Activated T-helper 17 cell treated with anti-CD3 and anti-CD28 coated beads, Interleukin-2, amount 50 U/mL, for 72 hours (primary cell): ENCODE measurements at regions not wholly inside any gene's neighbourhood (a gene's known extent, or its start where the extent isn't known, plus 50 kb on each side); places are given as distances from the start of the nearest gene placed in this dataset.

Experiments used
- ATAC-seq: fragments of 150-1000 bp; cut with Tn5 transposase; replicated peaks from 2 replicates; pipeline ENCODE4 v1.10.0; 2021; ENCODE audit warnings: mild to moderate bottlenecking, moderate library complexity
- H3K27ac Mint-ChIP-seq: one replicate; pipeline ENCODE4 v1.8.0; 2022; ENCODE audit warnings: mixed read lengths
- H3K27me3 Mint-ChIP-seq: one replicate; pipeline ENCODE4 v1.8.0; 2022; ENCODE audit warnings: mixed read lengths
- H3K36me3 Mint-ChIP-seq: one replicate; pipeline ENCODE4 v1.8.0; 2022; ENCODE audit warnings: low read depth, mild to moderate bottlenecking, mixed read lengths
- H3K4me1 Mint-ChIP-seq: one replicate; pipeline ENCODE4 v1.8.0; 2022; ENCODE audit warnings: mixed read lengths
- H3K4me3 Mint-ChIP-seq: one replicate; pipeline ENCODE4 v1.8.0; 2022; ENCODE audit warnings: mild to moderate bottlenecking, mixed read lengths
- H3K9me3 Mint-ChIP-seq: one replicate; pipeline ENCODE4 v1.8.0; 2022; ENCODE audit warnings: mixed read lengths

DNA sequence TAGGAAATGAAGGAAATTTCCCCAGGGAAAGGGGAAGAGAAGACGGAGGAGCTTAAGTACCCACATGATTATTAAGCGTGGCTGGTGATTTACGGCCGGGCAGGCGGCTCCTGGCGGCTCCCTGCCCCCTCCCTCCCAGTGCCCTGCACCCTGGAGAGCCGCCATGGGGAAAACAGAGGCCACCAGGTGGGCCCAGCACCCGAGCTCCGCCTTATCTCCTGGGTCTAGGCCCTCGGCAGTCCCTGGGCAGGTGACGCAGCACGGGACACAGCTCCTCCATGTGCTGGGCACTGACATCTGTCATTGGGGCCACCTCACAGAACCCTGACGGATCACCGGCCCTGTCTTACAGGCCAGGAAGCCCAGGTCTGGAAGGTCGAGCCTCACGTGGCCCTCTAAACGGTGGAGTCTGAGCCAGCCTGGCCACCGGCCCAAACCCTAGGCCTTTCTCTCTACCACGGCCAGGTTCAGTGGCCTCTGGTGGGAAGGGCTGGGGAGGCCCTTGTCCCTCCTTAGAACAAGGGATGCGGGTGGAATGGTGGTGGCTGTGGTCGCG lies 60.2 kb upstream of the PPARA start:
- Mint-ChIP-seq H3K4me3 (no peak overlapping the region), H3K9me3 (no peaks in the 10 kb centered on the region), H3K27ac (no peak overlapping the region), H3K36me3 (no peaks in the 10 kb centered on the region), H3K27me3 (no peaks in the 10 kb centered on the region), H3K4me1 (no peaks in the 10 kb centered on the region)
- no peak for ATAC-seq

- H3K27ac Mint-ChIP-seq, result peak overlapping the region; percentile 70
- H3K36me3 Mint-ChIP-seq, result no peaks in the 10 kb centered on the region
- no peak for ATAC-seq
- no peaks in the 10 kb centered on the region for H3K9me3 Mint-ChIP-seq
- H3K4me1 Mint-ChIP-seq, result no peaks in the 10 kb centered on the region
- no peaks in the 10 kb centered on the region for H3K27me3 Mint-ChIP-seq
- H3K4me3 Mint-ChIP-seq, result no peak overlapping the region
Measured at GRCh38 chr22:46090631-46091201, 59.6 kb upstream of the PPARA start.

- no peak for ATAC-seq
- no peaks in the 10 kb centered on the region for H3K9me3 Mint-ChIP-seq
- no peaks in the 10 kb centered on the region for H3K4me1 Mint-ChIP-seq
- no peaks in the 10 kb centered on the region for H3K36me3 Mint-ChIP-seq
- peak overlapping the region; percentile 70 for H3K27ac Mint-ChIP-seq
- no peak overlapping the region for H3K4me3 Mint-ChIP-seq
- no peaks in the 10 kb centered on the region for H3K27me3 Mint-ChIP-seq
Measured at GRCh38 chr22:46091277-46091977, 58.9 kb upstream of the PPARA start.

- H3K27me3 Mint-ChIP-seq, result no peaks in the 10 kb centered on the region
- H3K36me3 Mint-ChIP-seq, result no peaks in the 10 kb centered on the region
- no peak for ATAC-seq
- peak overlapping the region; percentile 70 for H3K27ac Mint-ChIP-seq
- H3K9me3 Mint-ChIP-seq, result no peaks in the 10 kb centered on the region
- no peaks in the 10 kb centered on the region for H3K4me1 Mint-ChIP-seq
- H3K4me3 Mint-ChIP-seq, result no peak overlapping the region
Measured at GRCh38 chr22:46092011-46092410, 58.3 kb upstream of the PPARA start.

GRCh38 chr22:46092670-46093410 lies 57.5 kb upstream of the PPARA start:
- H3K9me3 Mint-ChIP-seq, result no peaks in the 10 kb centered on the region
- ATAC-seq, result no peak
- no peak overlapping the region for H3K27ac Mint-ChIP-seq
- no peaks in the 10 kb centered on the region for H3K4me1 Mint-ChIP-seq
- no peak overlapping the region for H3K4me3 Mint-ChIP-seq
- H3K27me3 Mint-ChIP-seq, result no peaks in the 10 kb centered on the region
- H3K36me3 Mint-ChIP-seq, result no peaks in the 10 kb centered on the region

- H3K36me3 Mint-ChIP-seq, result no peaks in the 10 kb centered on the region
- H3K4me3 Mint-ChIP-seq, result no peak overlapping the region
- H3K27me3 Mint-ChIP-seq, result no peaks in the 10 kb centered on the region
- no peaks in the 10 kb centered on the region for H3K4me1 Mint-ChIP-seq
- ATAC-seq, result no peak
- H3K27ac Mint-ChIP-seq, result peak overlapping the region; percentile 53
- H3K9me3 Mint-ChIP-seq, result no peaks in the 10 kb centered on the region
Measured at GRCh38 chr22:46093796-46094195, 56.5 kb upstream of the PPARA start.

- Mint-ChIP-seq H3K27me3 (no peaks in the 10 kb centered on the region), H3K4me1 (no peaks in the 10 kb centered on the region), H3K27ac (peak overlapping the region; percentile 53), H3K36me3 (no peaks in the 10 kb centered on the region), H3K4me3 (no peak overlapping the region), H3K9me3 (no peaks in the 10 kb centered on the region)
- no peak for ATAC-seq
Measured at GRCh38 chr22:46094676-46095075, 55.6 kb upstream of the PPARA start.

- H3K4me1 Mint-ChIP-seq, result no peaks in the 10 kb centered on the region
- no peaks in the 10 kb centered on the region for H3K36me3 Mint-ChIP-seq
- no peaks in the 10 kb centered on the region for H3K27me3 Mint-ChIP-seq
- no peak overlapping the region for H3K27ac Mint-ChIP-seq
- H3K4me3 Mint-ChIP-seq, result no peak overlapping the region
- H3K9me3 Mint-ChIP-seq, result no peaks in the 10 kb centered on the region
- no peak for ATAC-seq
Measured at GRCh38 chr22:46096051-46096450, 54.3 kb upstream of the PPARA start.

- no peaks in the 10 kb centered on the region for H3K9me3 Mint-ChIP-seq
- no peaks in the 10 kb centered on the region for H3K36me3 Mint-ChIP-seq
- H3K4me3 Mint-ChIP-seq, result no peak overlapping the region
- no peak overlapping the region for H3K27ac Mint-ChIP-seq
- ATAC-seq, result no peak
- H3K27me3 Mint-ChIP-seq, result no peaks in the 10 kb centered on the region
- no peaks in the 10 kb centered on the region for H3K4me1 Mint-ChIP-seq
Measured at GRCh38 chr22:46096706-46097230, 53.6 kb upstream of the PPARA start.

GRCh38 chr22:46097268-46097900 lies 52.9 kb upstream of the PPARA start:
- no peaks in the 10 kb centered on the region for H3K9me3 Mint-ChIP-seq
- H3K27ac Mint-ChIP-seq, result no peak overlapping the region
- no peak for ATAC-seq
- H3K4me3 Mint-ChIP-seq, result no peak overlapping the region
- no peaks in the 10 kb centered on the region for H3K4me1 Mint-ChIP-seq
- H3K27me3 Mint-ChIP-seq, result no peaks in the 10 kb centered on the region
- H3K36me3 Mint-ChIP-seq, result no peaks in the 10 kb centered on the region

DNA sequence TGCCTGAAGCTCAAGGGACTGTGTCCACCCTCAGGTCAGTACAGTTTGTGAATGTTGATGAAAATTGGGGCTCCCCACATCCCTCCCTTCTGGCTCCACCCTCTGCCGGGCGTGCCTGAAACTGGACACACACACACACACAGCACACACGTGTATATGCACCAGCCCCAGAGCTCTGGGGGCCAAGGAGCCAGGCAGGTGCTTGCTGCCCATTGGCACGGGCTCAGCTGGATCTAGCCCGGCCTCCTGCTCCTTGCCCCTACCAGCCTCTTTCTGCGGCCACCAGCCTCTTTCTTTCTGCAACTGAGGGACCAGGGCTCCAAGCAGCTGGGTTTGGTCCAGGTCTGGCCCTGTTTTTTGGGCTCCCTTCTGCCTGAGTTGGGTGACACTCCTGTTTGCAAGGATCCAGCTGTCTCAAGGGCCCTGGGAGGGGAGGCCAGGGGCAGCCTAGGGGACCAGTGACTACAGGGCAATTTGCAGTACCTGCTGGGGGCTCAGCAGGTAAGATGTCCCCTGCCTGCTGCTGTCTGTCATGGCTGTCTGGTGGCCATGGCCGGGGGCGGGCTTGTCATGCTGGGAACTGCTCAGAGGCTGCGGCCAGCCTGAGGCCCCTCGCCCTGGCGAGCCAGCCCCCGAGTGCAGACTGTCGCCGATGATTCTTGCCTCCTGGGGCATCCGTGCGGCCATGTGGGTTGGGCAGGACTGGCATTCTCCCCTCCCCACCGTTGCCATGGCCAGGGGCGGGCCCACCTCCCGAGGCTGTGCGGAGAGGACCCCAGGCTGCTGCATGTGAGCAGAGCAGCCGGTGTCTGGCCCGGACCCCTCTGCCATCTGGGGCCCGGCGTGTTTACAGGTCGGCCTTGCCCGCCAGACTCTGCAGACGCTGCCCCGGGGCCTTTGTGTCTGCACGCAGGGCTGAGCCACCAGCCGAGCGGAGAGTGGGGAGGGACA lies 51.5 kb upstream of the PPARA start:
- no peak for ATAC-seq
- Mint-ChIP-seq H3K4me1 (no peaks in the 10 kb centered on the region), H3K27ac (no peak overlapping the region), H3K36me3 (no peaks in the 10 kb centered on the region), H3K4me3 (no peak overlapping the region), H3K27me3 (no peaks in the 10 kb centered on the region), H3K9me3 (no peaks in the 10 kb centered on the region)

GRCh38 chr22:46099740-46100139 lies 50.6 kb upstream of the PPARA start:
- H3K4me3 Mint-ChIP-seq, result no peak overlapping the region
- no peaks in the 10 kb centered on the region for H3K36me3 Mint-ChIP-seq
- H3K27ac Mint-ChIP-seq, result no peak overlapping the region
- ATAC-seq, result no peak
- H3K4me1 Mint-ChIP-seq, result no peaks in the 10 kb centered on the region
- H3K9me3 Mint-ChIP-seq, result no peaks in the 10 kb centered on the region
- no peaks in the 10 kb centered on the region for H3K27me3 Mint-ChIP-seq

GRCh38 chr22:46100401-46101105 lies 49.8 kb upstream of the PPARA start:
- no peak for ATAC-seq
- Mint-ChIP-seq H3K27me3 (no peaks in the 10 kb centered on the region), H3K9me3 (no peaks in the 10 kb centered on the region), H3K27ac (peak overlapping the region; percentile 10), H3K36me3 (no peaks in the 10 kb centered on the region), H3K4me3 (no peak overlapping the region), H3K4me1 (no peaks in the 10 kb centered on the region)
